Common myeloid progenitor, CD34-positive (primary cell): ENCODE measurements at regions not wholly inside any gene's neighbourhood (a gene's known extent, or its start where the extent isn't known, plus 50 kb on each side); places are given as distances from the start of the nearest gene placed in this dataset.
"Not testable (repeated sequence)": the region's sequence is repeated elsewhere in the genome, so short reads cannot be mapped to it uniquely, and the experiment has no call there.

Experiments
- CTCF ChIA-PET: fragments of 350-600 bp; sonication (Branson Sonifier 250); formaldehyde crosslinking; loops from one replicate; lab custom pipeline; 2021; ENCODE audit warnings: antibody characterized with exemption; lab: Charles Lee
- POLR2A ChIA-PET: fragments of 350-600 bp; sonication (Branson Sonifier 250); formaldehyde crosslinking; loops from one replicate; lab custom pipeline; 2021; ENCODE audit warnings: antibody characterized with exemption; lab: Charles Lee
- DNase-seq, 3 donors: peaks; one replicate each; pipeline versions ENCODE4 v3.0.0 to v3.0.0-alpha.2; 2013
- H3K27ac ChIP-seq, 2 experiments: 1 replicate in 1 of 2; 2 replicates in 1 of 2; pipeline ENCODE4 v1.7.0; 2013; ENCODE audit warnings: inconsistent platforms in 2 of 2, low read length in 2 of 2, mild to moderate bottlenecking in 2 of 2, low read depth in 1 of 2, moderate library complexity in 1 of 2; ENCODE audit not compliant: severe bottlenecking in 2 of 2, insufficient read depth in 1 of 2, poor library complexity in 1 of 2
- H3K27me3 ChIP-seq, 5 experiments: replicated peaks in 2 of 5; 1 replicate in 3 of 5; 2 replicates in 2 of 5; pipeline versions ENCODE4 v1.6.1 to v1.7.0; 2013; ENCODE audit warnings: low read length in 4 of 5, mild to moderate bottlenecking in 2 of 5, moderate library complexity in 2 of 5, inconsistent platforms in 1 of 5; ENCODE audit not compliant: insufficient read depth in 5 of 5, control insufficient read depth in 4 of 5
- H3K36me3 ChIP-seq, 4 experiments: 1 replicate in 2 of 4; 2 replicates in 2 of 4; pipeline versions ENCODE4 v1.6.1 to v1.7.0; 2013; ENCODE audit warnings: low read length in 3 of 4, control low read depth in 1 of 4, mild to moderate bottlenecking in 1 of 4; ENCODE audit not compliant: control insufficient read depth in 4 of 4, insufficient read depth in 4 of 4
- H3K4me1 ChIP-seq, 4 experiments: 1 replicate in 3 of 4; 2 replicates in 1 of 4; pipeline versions ENCODE4 v1.6.1 to v1.7.1; 2013; ENCODE audit warnings: low read length in 3 of 4, mild to moderate bottlenecking in 3 of 4, control low read depth in 1 of 4, inconsistent platforms in 1 of 4, moderate library complexity in 1 of 4; ENCODE audit not compliant: control insufficient read depth in 4 of 4, insufficient read depth in 4 of 4; ENCODE audit errors: control extremely low read depth in 1 of 4
- H3K4me3 ChIP-seq, 7 experiments: 1 replicate in 4 of 7; 2 replicates in 3 of 7; pipeline versions ENCODE4 v1.5.1 to v1.7.0; 2013; ENCODE audit warnings: mild to moderate bottlenecking in 7 of 7, low read length in 6 of 7, moderate library complexity in 6 of 7, inconsistent platforms in 2 of 7, low read depth in 2 of 7, control low read depth in 1 of 7; ENCODE audit not compliant: insufficient read depth in 4 of 7, control insufficient read depth in 1 of 7; ENCODE audit errors: extremely low read depth in 1 of 7
- H3K9me3 ChIP-seq, 5 experiments: 1 replicate in 4 of 5; 2 replicates in 1 of 5; pipeline versions ENCODE4 v1.6.1 to v1.7.1; 2013; ENCODE audit warnings: low read length in 4 of 5, mild to moderate bottlenecking in 2 of 5, inconsistent platforms in 1 of 5, low read depth in 1 of 5, moderate library complexity in 1 of 5; ENCODE audit not compliant: control insufficient read depth in 4 of 5, insufficient read depth in 2 of 5; ENCODE audit errors: control extremely low read depth in 1 of 5
- WGBS: methylation state at CpG from one replicate; pipeline ENCODE4 v1.1.5; 2013; ENCODE audit not compliant: insufficient coverage; 5-methylcytosine and 5-hydroxymethylcytosine counted together

- WGBS = 92% methylated on average over 5 of the region's 8 CpGs
- peak in 1 of 3 donors; percentile 17 for DNase-seq
- CTCF ChIA-PET = no interaction called here
- POLR2A ChIA-PET = no interaction called here
- no peak overlapping the region for H3K4me3 ChIP-seq
- H3K9me3 ChIP-seq = peaks cover 0 to 6% (median 0%) of the 10 kb centered on the region in 5 experiments
- no peaks in the 10 kb centered on the region for H3K36me3 ChIP-seq
- H3K27ac ChIP-seq = no peak overlapping the region
- no peaks in the 10 kb centered on the region for H3K4me1 ChIP-seq
- no peaks in the 10 kb centered on the region for H3K27me3 ChIP-seq
Measured at GRCh38 chr16:66245072-66245471, 121.4 kb upstream of the CDH5 start.

DNA sequence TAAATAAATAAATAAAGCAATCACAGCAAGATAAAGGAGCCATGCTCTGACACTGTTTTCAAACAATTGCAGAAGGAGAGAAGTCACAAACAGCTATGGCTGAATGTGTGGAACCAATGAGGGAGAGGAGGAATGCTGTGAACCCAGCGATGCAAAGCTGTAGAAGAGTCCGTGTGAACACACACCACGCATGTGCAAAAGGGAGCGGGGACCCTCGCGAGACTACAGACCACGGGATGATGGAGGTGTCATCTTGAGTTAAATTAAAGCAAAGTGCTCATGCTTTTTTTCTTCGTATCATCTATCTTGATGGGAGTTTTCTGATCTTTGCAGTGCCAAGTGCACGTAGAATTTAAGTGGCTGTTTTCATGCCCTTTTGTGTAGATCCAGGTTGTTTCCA is 123.8 kb upstream of the CDH5 start:
- ChIA-PET POLR2A (no interaction called here), CTCF (no interaction called here)
- Histone ChIP-seq H3K27ac (no peak overlapping the region), H3K4me1 (no peaks in the 10 kb centered on the region), H3K27me3 (no peaks in the 10 kb centered on the region), H3K9me3 (peaks cover 0 to 19% (median 8%) of the 10 kb centered on the region in 5 experiments), H3K4me3 (no peak overlapping the region), H3K36me3 (no peaks in the 10 kb centered on the region)
- 98% methylated on average over 9 of the region's 9 CpGs for WGBS
- no peak for DNase-seq

DNA sequence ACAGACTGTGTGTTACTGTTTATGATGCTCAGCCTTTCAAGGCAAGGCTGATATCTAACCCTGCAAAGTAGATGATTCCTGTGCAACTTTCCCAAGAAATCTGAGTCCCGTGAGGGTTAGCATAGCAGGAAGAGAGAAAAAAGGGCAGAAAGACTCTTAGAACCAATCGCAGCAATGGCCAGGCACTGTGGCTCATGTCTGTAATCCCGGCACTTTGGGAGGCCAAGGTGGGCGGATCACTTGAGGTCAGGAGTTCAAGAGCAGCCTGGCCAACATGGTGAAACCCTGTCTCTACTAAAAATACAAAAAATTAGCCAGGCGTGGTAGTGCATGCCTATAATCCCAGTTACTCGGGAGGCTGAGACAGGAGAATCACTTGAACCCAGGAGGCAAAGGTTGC is 124.3 kb upstream of the CDH5 start:
- H3K27ac ChIP-seq, H3K27me3 ChIP-seq, H3K36me3 ChIP-seq, POLR2A ChIA-PET, H3K4me1 ChIP-seq, CTCF ChIA-PET, H3K4me3 ChIP-seq, DNase-seq: not testable (repeated sequence)
- 98% methylated on average over 6 of the region's 6 CpGs for WGBS
- H3K9me3 ChIP-seq = peaks cover 0 to 19% (median 8%) of the 10 kb centered on the region in 5 experiments

DNA sequence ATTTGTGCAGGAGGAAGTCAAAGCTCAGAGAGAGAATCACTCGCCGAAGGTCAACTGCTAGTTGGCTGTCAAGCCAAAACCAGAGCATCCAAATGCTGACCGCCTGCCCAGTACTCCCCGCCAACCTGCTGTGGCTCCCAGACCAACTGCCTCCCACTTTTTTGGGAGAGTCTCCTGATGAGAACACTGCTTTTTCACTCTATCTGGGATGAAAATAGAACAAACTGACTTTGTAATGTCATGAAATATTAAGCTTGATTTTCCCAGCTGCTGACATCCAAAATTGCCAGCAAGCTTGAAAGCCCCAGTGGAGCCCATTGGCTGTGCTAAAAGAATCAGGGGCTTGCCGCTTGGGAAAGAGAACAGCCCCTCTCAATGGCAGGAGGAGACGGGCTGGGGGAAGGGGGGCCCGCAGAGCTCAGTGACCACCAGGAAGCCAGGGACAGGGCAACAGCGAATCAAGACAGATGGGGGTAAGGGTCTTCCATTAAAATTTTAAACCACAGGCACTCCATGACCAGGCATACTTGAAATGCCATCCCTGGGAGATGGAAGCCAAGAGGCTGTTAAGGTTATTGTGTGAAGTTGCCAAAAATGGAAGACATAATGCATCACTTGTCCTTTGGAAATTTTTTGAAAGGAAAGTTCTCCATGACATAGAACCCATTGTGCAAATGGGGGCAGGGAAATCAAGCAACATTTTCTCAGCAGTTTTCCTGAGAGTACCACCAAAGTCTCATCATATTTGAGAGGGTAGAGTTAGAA is 125.7 kb upstream of the CDH5 start:
- POLR2A ChIA-PET = no interaction called here
- WGBS = 100% methylated on average over 6 of the region's 8 CpGs
- Histone ChIP-seq H3K27me3 (no peaks in the 10 kb centered on the region), H3K36me3 (no peaks in the 10 kb centered on the region), H3K4me1 (no peaks in the 10 kb centered on the region), H3K4me3 (no peak overlapping the region), H3K9me3 (peaks cover 0 to 19% (median 8%) of the 10 kb centered on the region in 5 experiments), H3K27ac (no peak overlapping the region)
- CTCF ChIA-PET = no interaction called here
- DNase-seq = no peak

DNA sequence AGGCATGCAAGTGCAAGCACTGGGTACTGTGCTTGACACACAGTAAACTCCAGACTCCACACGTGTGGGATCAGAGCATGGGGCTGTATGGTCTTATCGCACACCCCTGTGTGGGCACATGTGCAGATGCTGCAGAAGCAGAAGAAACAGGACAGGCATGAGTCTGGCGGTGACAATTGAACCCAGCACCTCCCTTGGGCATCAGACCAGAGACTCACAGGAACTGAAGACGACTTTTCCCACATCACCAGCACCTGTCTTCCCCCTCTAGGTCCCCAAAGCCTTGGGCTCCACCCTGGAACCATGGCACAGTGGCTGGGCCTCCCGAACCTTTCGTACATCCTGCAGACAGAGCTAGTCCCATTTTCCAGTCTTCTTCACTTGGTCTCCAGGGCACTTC is 126.4 kb upstream of the CDH5 start:
- ChIA-PET POLR2A (no interaction called here), CTCF (no interaction called here)
- H3K27ac ChIP-seq = no peak overlapping the region
- 97% methylated on average over 6 of the region's 6 CpGs for WGBS
- no peak for DNase-seq
- no peaks in the 10 kb centered on the region for H3K36me3 ChIP-seq
- H3K4me1 ChIP-seq = no peaks in the 10 kb centered on the region
- H3K9me3 ChIP-seq = peaks cover 0 to 19% (median 8%) of the 10 kb centered on the region in 5 experiments
- no peak overlapping the region for H3K4me3 ChIP-seq
- H3K27me3 ChIP-seq = no peaks in the 10 kb centered on the region

DNA sequence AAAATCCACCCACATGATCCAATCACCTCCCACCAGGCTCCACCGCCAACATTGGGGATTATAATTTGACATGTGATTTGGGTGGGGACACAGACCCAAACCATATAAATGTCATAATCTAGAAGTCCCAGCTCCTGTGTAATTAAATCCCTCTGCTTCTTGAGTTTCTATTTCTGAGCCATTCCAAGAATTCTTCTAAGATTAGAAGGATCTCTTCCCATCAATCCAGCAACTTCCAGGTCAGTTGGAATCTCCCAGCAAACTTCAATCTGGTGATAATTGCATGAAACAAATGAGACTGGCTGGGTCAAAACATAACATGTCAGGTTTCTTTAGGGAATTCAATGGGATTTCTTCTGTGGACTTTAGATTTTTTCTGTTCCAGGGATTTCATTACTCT is 127.8 kb upstream of the CDH5 start:
- WGBS = no CpG with 5 or more reads among the region's 1 CpG
- ChIA-PET POLR2A (no interaction called here), CTCF (no interaction called here)
- Histone ChIP-seq H3K27me3 (no peaks in the 10 kb centered on the region), H3K27ac (no peak overlapping the region), H3K9me3 (peaks cover 0 to 19% (median 8%) of the 10 kb centered on the region in 5 experiments), H3K4me1 (no peaks in the 10 kb centered on the region), H3K4me3 (no peak overlapping the region), H3K36me3 (no peaks in the 10 kb centered on the region)
- no peak for DNase-seq

GRCh38 chr16:66236301-66236700 is 130.2 kb upstream of the CDH5 start:
- POLR2A ChIA-PET = no interaction called here
- WGBS = 98% methylated on average over 12 of the region's 12 CpGs
- CTCF ChIA-PET = interaction anchor here (0.8 to 1.1 kb wide), 2 partner anchors 16 to 25 kb away, joined by 3 to 5 read pairs; no protein-coding TSS in a partner anchor

More at GRCh38 chr16:66236301-66236700, 130.2 kb upstream of the CDH5 start:
- Histone ChIP-seq H3K9me3 (peaks cover 0 to 19% (median 8%) of the 10 kb centered on the region in 5 experiments), H3K4me1 (no peaks in the 10 kb centered on the region), H3K4me3 (no peak overlapping the region), H3K27me3 (no peaks in the 10 kb centered on the region), H3K27ac (no peak overlapping the region), H3K36me3 (no peaks in the 10 kb centered on the region)
- no peak for DNase-seq
